Stimulated activated CD4-positive, alpha-beta T cell treated with anti-CD3 and anti-CD28 coated beads, Interleukin-12 subunit alpha, Interleukin-12 subunit beta, amount 100 ng/mL, for 24 hours (primary cell): ENCODE measurements at regions not wholly inside any gene's neighbourhood (a gene's known extent, or its start where the extent isn't known, plus 50 kb on each side); places are given as distances from the start of the nearest gene placed in this dataset.

Source experiments
- DNase-seq, 2 experiments: peaks; one replicate each; pipeline ENCODE4 v3.0.0-alpha.2; 2020; ENCODE audit warnings: low read depth in 2 of 2

GRCh38 chr20:4513720-4514119, 172.5 kb upstream of the PRNP start:
- no peak for DNase-seq

DNA sequence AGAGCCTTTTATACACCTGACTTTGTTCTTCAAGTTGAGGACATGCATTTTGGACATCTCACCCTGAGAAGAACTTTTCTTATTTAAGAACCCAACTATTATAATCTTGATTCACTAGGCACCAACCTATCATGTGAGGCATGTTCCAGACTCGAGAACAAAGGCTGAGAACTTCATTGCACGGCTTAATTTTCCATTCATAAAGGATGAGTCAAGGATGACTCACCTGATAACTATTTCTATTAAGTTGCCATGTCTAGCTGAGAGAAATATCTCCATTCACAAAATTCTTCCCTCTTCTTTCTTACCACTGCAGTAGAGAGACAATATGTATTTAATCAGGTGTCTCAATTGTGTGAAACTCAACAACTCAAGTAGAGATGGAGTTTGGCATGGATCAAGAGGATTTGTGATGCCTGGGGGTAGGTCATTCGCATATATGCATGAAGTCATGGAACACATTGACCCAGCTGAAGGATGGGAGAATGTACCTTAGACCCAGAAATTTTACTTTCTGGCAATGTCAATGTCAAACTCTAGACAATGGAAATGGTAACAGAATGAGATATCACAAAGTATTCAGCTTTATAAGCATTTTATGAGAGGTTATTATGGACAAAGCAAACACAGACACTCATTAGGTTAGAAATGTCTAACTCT, 173.2 kb upstream of the PRNP start:
- DNase-seq, result no peak

DNA sequence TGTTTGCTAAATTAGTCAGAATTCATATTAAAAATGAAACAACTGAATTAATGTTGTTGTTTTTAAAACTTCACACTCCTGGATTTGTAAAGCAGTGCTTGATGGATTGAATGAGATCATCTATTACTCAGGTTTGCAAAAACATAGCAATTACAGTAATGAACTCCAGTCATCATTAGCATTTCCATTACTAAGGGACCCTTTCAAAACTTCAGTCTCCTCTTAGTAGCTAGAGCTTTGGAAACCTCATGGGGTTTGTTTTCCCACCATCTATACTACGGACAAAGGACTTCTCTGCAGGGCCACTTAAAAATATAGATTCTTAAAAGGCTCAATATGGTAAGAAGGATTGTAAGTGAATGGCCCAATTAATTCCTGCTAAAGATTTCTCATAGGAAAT, 174.5 kb upstream of the PRNP start:
- DNase-seq, result no peak

GRCh38 chr20:4509825-4510522, 176.3 kb upstream of the PRNP start:
- no peak for DNase-seq

GRCh38 chr20:4508773-4509172, 177.5 kb upstream of the PRNP start:
- no peak for DNase-seq

DNA sequence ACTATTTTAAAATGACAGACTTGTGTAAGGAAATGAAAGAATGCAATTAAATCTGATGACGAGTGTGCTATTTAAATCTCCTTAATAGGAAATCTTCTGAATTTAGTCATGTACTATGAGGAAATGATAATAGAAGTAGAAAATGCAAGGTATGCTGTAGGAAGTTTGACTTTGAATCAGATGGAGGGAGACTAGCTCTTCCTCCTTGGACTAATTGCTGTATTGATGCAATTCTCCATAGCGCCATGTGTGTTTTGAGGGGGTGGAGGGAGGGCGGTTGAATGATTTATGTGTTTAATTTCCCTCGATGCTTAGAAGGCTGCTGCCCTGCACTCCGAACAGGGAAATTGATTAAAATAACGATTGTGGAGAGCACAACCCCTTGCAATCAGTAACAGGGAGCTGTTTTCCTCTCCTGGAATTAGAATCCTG, 179.0 kb upstream of the PRNP start:
- DNase-seq, result no peak

- DNase-seq, result no peak
Measured at GRCh38 chr20:4504814-4505213, 181.4 kb upstream of the PRNP start.

GRCh38 chr20:4502756-4503155, 183.5 kb upstream of the PRNP start:
- DNase-seq, result no peak

DNA sequence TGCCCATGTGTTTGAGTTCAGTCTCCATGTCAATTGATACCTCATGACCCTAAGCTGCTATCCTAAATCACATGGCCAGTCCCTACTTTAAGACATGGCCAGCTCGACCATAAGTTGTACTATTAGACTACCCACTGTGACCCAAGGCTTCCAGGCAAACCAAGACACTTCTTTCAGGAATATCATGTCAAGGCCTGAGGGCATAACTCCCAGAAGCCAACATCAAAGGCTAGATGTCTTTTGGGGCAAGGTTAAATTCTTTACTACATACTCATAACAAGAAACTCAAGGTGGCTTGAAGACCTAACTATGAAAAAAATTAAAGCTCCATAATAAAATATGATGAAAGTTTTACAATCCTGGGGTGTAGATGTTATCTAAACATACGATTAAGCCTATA, 192.9 kb upstream of the PRNP start:
- DNase-seq, result no peak

GRCh38 chr20:4491643-4492042, 194.6 kb upstream of the PRNP start:
- no peak for DNase-seq

GRCh38 chr20:4490606-4491280, 195.5 kb upstream of the PRNP start:
- no peak for DNase-seq

GRCh38 chr20:4490045-4490444, 196.2 kb upstream of the PRNP start:
- DNase-seq, result no peak

GRCh38 chr20:4488407-4489339, 197.6 kb upstream of the PRNP start:
- DNase-seq, result no peak

DNA sequence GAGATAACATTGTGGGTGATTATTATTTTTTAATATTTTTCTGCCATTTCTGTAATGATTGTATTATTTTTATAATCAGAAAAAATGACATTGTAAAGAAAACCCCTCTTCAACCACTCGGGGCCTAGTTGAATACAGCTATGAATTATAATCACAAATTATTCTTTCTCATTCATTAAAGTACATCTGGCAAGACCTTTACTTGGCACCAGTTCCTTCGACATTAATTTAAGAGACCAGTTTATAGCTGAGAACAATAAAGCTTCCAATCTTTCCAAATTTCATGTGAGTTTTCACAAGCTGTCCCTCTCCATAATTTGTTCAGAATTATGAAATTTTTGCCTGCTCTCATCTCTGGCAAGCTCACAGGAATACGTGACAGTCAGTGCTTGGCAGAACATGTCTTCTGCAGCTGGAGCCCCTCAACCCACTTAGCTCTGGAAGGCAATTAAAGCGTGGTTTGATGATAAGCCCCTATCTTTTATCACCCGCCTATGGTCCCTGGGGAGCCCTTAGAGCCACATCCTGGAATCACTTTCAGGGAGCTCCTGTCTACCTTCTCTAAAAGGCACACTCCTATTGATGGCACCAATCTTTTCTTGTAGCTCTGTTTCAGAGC, 201.8 kb upstream of the PRNP start:
- DNase-seq, result no peak

GRCh38 chr20:4483961-4484360, 202.3 kb upstream of the PRNP start:
- no peak for DNase-seq

DNA sequence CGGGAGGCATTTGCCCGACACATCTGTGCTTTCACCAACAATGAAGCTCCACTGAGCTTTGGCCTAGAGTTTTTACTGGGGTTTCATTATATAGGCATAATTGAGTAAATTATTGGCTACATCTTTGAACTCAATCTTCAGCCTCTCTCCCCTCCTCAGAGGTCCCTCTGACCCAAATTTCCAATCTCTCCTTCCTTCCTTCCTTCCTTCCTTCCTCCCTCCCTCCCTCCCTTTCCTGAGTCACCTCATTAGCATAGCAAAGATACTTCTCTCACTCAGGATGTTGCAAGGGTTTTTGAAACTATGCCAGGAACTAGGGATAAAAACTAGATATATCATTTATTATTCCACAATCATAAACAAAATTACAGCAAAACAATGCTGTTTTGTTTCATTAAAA, 202.8 kb upstream of the PRNP start:
- DNase-seq, result no peak

DNA sequence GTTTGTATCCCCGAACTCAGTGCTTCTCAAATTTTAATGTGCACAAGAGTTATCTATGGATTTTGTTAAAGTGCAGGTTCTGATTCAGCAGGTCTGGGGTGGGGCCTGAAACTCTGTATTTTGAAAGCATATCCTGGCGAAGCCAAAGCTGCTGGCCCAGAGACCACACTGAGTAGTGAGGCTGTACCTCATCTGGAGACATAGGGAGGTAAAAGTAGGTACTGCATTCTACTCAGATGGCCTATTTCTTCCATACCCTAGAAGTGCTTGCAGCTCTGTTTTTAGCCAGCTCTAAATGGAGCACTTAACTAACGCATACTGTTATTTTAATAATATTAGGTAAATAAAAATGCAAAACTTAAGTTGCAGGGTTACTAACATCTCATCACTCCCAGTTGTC, 206.2 kb upstream of the PRNP start:
- no peak for DNase-seq

GRCh38 chr20:4476903-4477500, 209.3 kb upstream of the PRNP start:
- no peak for DNase-seq

GRCh38 chr20:4472906-4473305, 213.3 kb upstream of the PRNP start:
- no peak for DNase-seq

DNA sequence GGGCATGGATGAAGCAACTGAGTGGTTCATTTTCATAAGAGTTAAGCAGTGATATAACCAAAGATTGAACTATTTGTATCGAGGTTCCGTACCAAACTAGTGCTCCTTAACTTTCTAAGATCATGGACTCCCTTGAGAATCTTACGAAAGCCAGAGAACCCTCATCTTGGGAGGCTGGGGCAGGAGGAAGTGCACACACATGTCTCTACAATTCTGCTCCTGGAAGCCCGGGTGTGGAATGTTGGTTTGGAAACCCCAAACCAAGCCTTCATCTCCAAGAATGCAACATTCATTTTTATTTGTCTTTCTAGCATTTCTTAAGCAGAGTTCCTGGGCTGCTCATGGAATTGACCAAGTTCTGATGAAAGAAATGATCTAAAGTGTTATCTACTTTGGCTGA, 215.0 kb upstream of the PRNP start:
- DNase-seq, result no peak

GRCh38 chr20:4470375-4470774, 215.9 kb upstream of the PRNP start:
- no peak for DNase-seq
